OCI-LY1 (cell line): ENCODE measurements at regions not wholly inside any gene's neighbourhood (a gene's known extent, or its start where the extent isn't known, plus 50 kb on each side); places are given as distances from the start of the nearest gene placed in this dataset.

ENCODE experiments used
- H2AFZ ChIP-seq: fragments of 200-600 bp; sonication (generic), shearing (Covaris generic); 2 replicates; pipeline ENCODE4 v1.6.0; 2014; ENCODE audit warnings: antibody characterized with exemption, mild to moderate bottlenecking, low read length
- H3F3A ChIP-seq: fragments of 200-600 bp; sonication (generic), shearing (Covaris generic); 2 replicates; pipeline ENCODE4 v1.6.0; 2014; ENCODE audit warnings: mild to moderate bottlenecking, antibody characterized with exemption, low read length, moderate library complexity; ENCODE audit not compliant: insufficient read depth
- H3K27ac ChIP-seq: fragments of 200-600 bp; sonication (generic); 2 replicates; pipeline ENCODE4 v1.5.1; 2014; ENCODE audit warnings: low read length, mixed run types, mild to moderate bottlenecking, low read depth; ENCODE audit not compliant: poor library complexity, severe bottlenecking
- H3K27me3 ChIP-seq: fragments of 200-600 bp; sonication (generic); 2 replicates; pipeline ENCODE4 v1.6.0; 2014; ENCODE audit warnings: antibody characterized with exemption, mild to moderate bottlenecking, low read length, moderate library complexity; ENCODE audit not compliant: insufficient read depth
- H3K36me3 ChIP-seq: fragments of 200-600 bp; sonication (generic); 2 replicates; pipeline ENCODE4 v1.6.1; 2014; ENCODE audit warnings: mild to moderate bottlenecking, antibody characterized with exemption, low read length, moderate library complexity, mixed read lengths; ENCODE audit not compliant: insufficient read depth
- H3K4me1 ChIP-seq: fragments of 200-600 bp; sonication (generic); 2 replicates; pipeline ENCODE4 v1.5.1; 2014; ENCODE audit warnings: mild to moderate bottlenecking, low read length, moderate library complexity; ENCODE audit not compliant: insufficient read depth, severe bottlenecking
- H3K4me2 ChIP-seq: fragments of 200-600 bp; sonication (generic), shearing (Covaris generic); 2 replicates; pipeline ENCODE4 v1.6.1; 2014; ENCODE audit warnings: low read length
- H3K4me3 ChIP-seq: fragments of 200-600 bp; sonication (generic); 2 replicates; pipeline ENCODE4 v1.5.1; 2014; ENCODE audit warnings: low read length, low read depth, mild to moderate bottlenecking, mixed read lengths; ENCODE audit not compliant: poor library complexity, severe bottlenecking
- H3K79me2 ChIP-seq: fragments of 200-600 bp; shearing (Covaris generic); 2 replicates; pipeline ENCODE4 v1.6.1; 2016; ENCODE audit warnings: mixed run types, low read length, mixed read lengths; ENCODE audit not compliant: insufficient read depth
- H3K9ac ChIP-seq: fragments of 200-600 bp; sonication (generic), shearing (Covaris generic); 2 replicates; pipeline ENCODE4 v1.6.1; 2014; ENCODE audit warnings: mild to moderate bottlenecking, low read length, mixed read lengths
- H3K9me2 ChIP-seq: fragments of 200-600 bp; sonication (generic), shearing (Covaris generic); 2 replicates; pipeline ENCODE4 v1.6.1; 2014; ENCODE audit warnings: low read depth, mild to moderate bottlenecking, low read length, mixed read lengths
- H3K9me3 ChIP-seq: fragments of 200-600 bp; shearing (Covaris generic); 2 replicates; pipeline ENCODE4 v1.6.1; 2014; ENCODE audit warnings: low read length, mixed read lengths
- H4K20me1 ChIP-seq: fragments of 200-600 bp; sonication (generic), shearing (Covaris generic); 2 replicates; pipeline ENCODE4 v1.6.0; 2016; ENCODE audit warnings: mild to moderate bottlenecking, low read length; ENCODE audit not compliant: insufficient read depth
- EZH2 ChIP-seq: fragments of 200-600 bp; sonication (generic), shearing (Covaris generic); IDR thresholded peaks from 2 replicates; pipeline ENCODE4 v1.8.0; 2017; ENCODE audit warnings: borderline replicate concordance, mixed run types, mild to moderate bottlenecking, antibody characterized with exemption, low read length, moderate library complexity, mixed read lengths
- TF ChIP-seq, protein P1 (sequence below): fragments of 200-600 bp; sonication (generic), shearing (Covaris generic); IDR thresholded peaks from 2 replicates; pipeline ENCODE4 v1.5.1; 2017; ENCODE audit warnings: mild to moderate bottlenecking, antibody characterized with exemption, low read length, moderate library complexity, mixed read lengths

DNA sequence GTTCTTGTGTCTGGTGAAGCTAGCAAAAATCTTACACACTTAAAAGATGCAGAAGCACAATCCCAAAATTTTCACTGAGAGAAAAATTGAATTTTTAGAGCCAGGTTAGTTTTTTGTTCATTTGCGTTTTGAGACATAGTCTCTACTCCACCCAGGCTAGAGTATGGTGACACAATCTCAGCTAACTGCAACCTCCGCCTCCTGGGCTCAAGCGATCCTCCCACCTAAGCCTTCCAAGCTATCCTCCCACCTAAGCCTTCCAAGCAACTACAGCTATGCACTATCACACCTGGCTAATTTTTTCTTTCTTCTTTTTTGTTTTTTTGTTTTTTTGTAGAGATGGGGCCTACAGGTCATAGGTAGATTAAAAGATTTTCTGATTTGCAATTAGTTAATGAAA is 113.1 kb upstream of the RAB6C start:
- no peak for TF ChIP-seq EZH2
- TF ChIP-seq, protein P1, sequence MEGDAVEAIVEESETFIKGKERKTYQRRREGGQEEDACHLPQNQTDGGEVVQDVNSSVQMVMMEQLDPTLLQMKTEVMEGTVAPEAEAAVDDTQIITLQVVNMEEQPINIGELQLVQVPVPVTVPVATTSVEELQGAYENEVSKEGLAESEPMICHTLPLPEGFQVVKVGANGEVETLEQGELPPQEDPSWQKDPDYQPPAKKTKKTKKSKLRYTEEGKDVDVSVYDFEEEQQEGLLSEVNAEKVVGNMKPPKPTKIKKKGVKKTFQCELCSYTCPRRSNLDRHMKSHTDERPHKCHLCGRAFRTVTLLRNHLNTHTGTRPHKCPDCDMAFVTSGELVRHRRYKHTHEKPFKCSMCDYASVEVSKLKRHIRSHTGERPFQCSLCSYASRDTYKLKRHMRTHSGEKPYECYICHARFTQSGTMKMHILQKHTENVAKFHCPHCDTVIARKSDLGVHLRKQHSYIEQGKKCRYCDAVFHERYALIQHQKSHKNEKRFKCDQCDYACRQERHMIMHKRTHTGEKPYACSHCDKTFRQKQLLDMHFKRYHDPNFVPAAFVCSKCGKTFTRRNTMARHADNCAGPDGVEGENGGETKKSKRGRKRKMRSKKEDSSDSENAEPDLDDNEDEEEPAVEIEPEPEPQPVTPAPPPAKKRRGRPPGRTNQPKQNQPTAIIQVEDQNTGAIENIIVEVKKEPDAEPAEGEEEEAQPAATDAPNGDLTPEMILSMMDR = no peak
- Histone ChIP-seq H3K9ac (no peak overlapping the region), H3F3A (no peaks in the 10 kb centered on the region), H3K4me3 (no peak overlapping the region), H2AFZ (no peak overlapping the region), H3K9me3 (no peaks in the 10 kb centered on the region), H3K36me3 (no peaks in the 10 kb centered on the region), H3K9me2 (no peaks in the 10 kb centered on the region), H3K4me1 (no peaks in the 10 kb centered on the region), H4K20me1 (no peaks in the 10 kb centered on the region), H3K4me2 (no peak overlapping the region), H3K27ac (no peak overlapping the region), H3K79me2 (no peaks in the 10 kb centered on the region), H3K27me3 (no peaks in the 10 kb centered on the region)

DNA sequence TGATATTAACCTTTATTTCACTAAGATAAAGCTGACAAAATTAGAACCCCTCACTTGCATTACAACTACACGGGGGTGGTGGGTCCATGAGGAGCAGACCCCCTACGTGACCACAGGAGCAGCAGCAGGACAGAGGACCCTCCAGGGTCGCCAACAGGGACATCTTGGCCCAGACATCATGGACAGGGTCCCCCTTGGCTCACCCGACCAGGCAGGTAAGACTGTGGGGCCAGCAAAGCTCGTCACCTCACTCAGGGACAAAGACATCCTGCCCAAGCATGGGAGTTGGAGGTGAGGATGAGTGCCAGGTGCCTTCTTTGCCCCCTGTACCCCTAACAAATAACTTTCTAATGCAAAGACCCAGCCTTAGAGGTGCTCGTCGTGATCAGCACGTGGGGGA is 111.3 kb upstream of the RAB6C start:
- H3F3A ChIP-seq = no peaks in the 10 kb centered on the region
- no peak for TF ChIP-seq EZH2
- TF ChIP-seq, protein P1 = no peak
- H2AFZ ChIP-seq = no peak overlapping the region
- H4K20me1 ChIP-seq = no peaks in the 10 kb centered on the region
- H3K4me1 ChIP-seq = no peaks in the 10 kb centered on the region
- no peaks in the 10 kb centered on the region for H3K9me2 ChIP-seq
- no peaks in the 10 kb centered on the region for H3K36me3 ChIP-seq
- H3K9ac ChIP-seq = no peak overlapping the region
- H3K4me3 ChIP-seq = no peak overlapping the region
- H3K27me3 ChIP-seq = no peaks in the 10 kb centered on the region
- H3K79me2 ChIP-seq = no peaks in the 10 kb centered on the region
- H3K4me2 ChIP-seq = no peak overlapping the region
- H3K9me3 ChIP-seq = no peaks in the 10 kb centered on the region
- H3K27ac ChIP-seq = no peak overlapping the region

- no peaks in the 10 kb centered on the region for H3K9me2 ChIP-seq
- H2AFZ ChIP-seq = no peak overlapping the region
- TF ChIP-seq, protein P1 = no peak
- TF ChIP-seq EZH2 = no peak
- H3K9me3 ChIP-seq = no peaks in the 10 kb centered on the region
- H3F3A ChIP-seq = no peaks in the 10 kb centered on the region
- no peak overlapping the region for H3K4me2 ChIP-seq
- H3K4me3 ChIP-seq = no peak overlapping the region
- no peaks in the 10 kb centered on the region for H4K20me1 ChIP-seq
- no peaks in the 10 kb centered on the region for H3K36me3 ChIP-seq
- no peaks in the 10 kb centered on the region for H3K4me1 ChIP-seq
- H3K27me3 ChIP-seq = no peaks in the 10 kb centered on the region
- H3K9ac ChIP-seq = no peak overlapping the region
- H3K27ac ChIP-seq = no peak overlapping the region
- H3K79me2 ChIP-seq = no peaks in the 10 kb centered on the region
These were observed 108.7 kb upstream of the RAB6C start for GRCh38 chr2:129870685-129871241.
